ENCODE measurements at regions not wholly inside any gene's neighbourhood (a gene's known extent, or its start where the extent isn't known, plus 50 kb on each side); places are given as distances from the start of the nearest gene placed in this dataset.

GRCh38 chr4:104967034-104967401 is 179.7 kb upstream of the TET2 start:
- peak in 2 of 3 experiments; percentile 65 to 87 for DNase-seq

GRCh38 chr4:104969394-104970082 is 177.1 kb upstream of the TET2 start:
- DNase-seq, result no peak

- DNase-seq, result no peak
These were observed 175.2 kb upstream of the TET2 start for GRCh38 chr4:104971462-104971861.

- DNase-seq, result no peak
These were observed 173.0 kb upstream of the TET2 start for GRCh38 chr4:104973708-104974107.

- no peak for DNase-seq
These were observed 171.1 kb upstream of the TET2 start for GRCh38 chr4:104975617-104976016.

GRCh38 chr4:104976262-104976661 is 170.4 kb upstream of the TET2 start:
- DNase-seq, result no peak

GRCh38 chr4:104979083-104979760 is 167.5 kb upstream of the TET2 start:
- no peak for DNase-seq

- DNase-seq, result no peak
These were observed 163.0 kb upstream of the TET2 start for GRCh38 chr4:104983615-104984179.

GRCh38 chr4:104986306-104986705 is 160.4 kb upstream of the TET2 start:
- DNase-seq, result no peak

- peak; percentile 3 to 40 (median 3) for DNase-seq
These were observed 157.3 kb upstream of the TET2 start for GRCh38 chr4:104989371-104989770.

- no peak for DNase-seq
These were observed 144.4 kb upstream of the TET2 start for GRCh38 chr4:105002278-105002677.

- no peak for DNase-seq
These were observed 132.4 kb upstream of the TET2 start for GRCh38 chr4:105014234-105014633.

GRCh38 chr4:105014635-105015034 is 132.0 kb upstream of the TET2 start:
- DNase-seq, result no peak

- DNase-seq, result no peak
These were observed 130.9 kb upstream of the TET2 start for GRCh38 chr4:105015750-105016149.

- no peak for DNase-seq
These were observed 123.6 kb upstream of the TET2 start for GRCh38 chr4:105022811-105023667.

GRCh38 chr4:105023668-105024055 is 123.0 kb upstream of the TET2 start:
- DNase-seq, result no peak

GRCh38 chr4:105025263-105026017 is 121.2 kb upstream of the TET2 start:
- DNase-seq, result no peak

- no peak for DNase-seq
These were observed 109.7 kb upstream of the TET2 start for GRCh38 chr4:105036991-105037390.

- DNase-seq, result no peak
These were observed 104.2 kb upstream of the TET2 start for GRCh38 chr4:105042451-105042850.

- DNase-seq, result no peak
These were observed 95.8 kb upstream of the TET2 start for GRCh38 chr4:105050896-105051295.

GRCh38 chr4:105057370-105058105 is 89.1 kb upstream of the TET2 start:
- no peak for DNase-seq
